BLaER1 (cell line): ENCODE measurements at regions not wholly inside any gene's neighbourhood (a gene's known extent, or its start where the extent isn't known, plus 50 kb on each side); places are given as distances from the start of the nearest gene placed in this dataset.
A peak's percentile ranks its signal among the peaks of the same experiment; 100 is the strongest.

Source experiments
- H3K27ac ChIP-seq: shearing (Covaris generic); formaldehyde crosslinking; 2 replicates; pipeline ENCODE4 v1.8.1; 2022
- H3K27me3 ChIP-seq: shearing (Covaris generic); formaldehyde crosslinking; 2 replicates; pipeline ENCODE4 v1.8.1; 2022
- H3K36me3 ChIP-seq: shearing (Covaris generic); formaldehyde crosslinking; 2 replicates; pipeline ENCODE4 v1.8.1; 2022
- H3K4me1 ChIP-seq: shearing (Covaris generic); formaldehyde crosslinking; 2 replicates; pipeline ENCODE4 v1.8.1; 2022
- H3K4me2 ChIP-seq: shearing (Covaris generic); formaldehyde crosslinking; 2 replicates; pipeline ENCODE4 v1.8.1; 2022
- H3K4me3 ChIP-seq: shearing (Covaris generic); formaldehyde crosslinking; 2 replicates; pipeline ENCODE4 v1.8.1; 2022
- H3K9ac ChIP-seq: shearing (Covaris generic); formaldehyde crosslinking; 2 replicates; pipeline ENCODE4 v1.8.1; 2022
- H3K9me3 ChIP-seq: shearing (Covaris generic); formaldehyde crosslinking; 2 replicates; pipeline ENCODE4 v1.8.1; 2022
- H4K20me1 ChIP-seq: shearing (Covaris generic); formaldehyde crosslinking; 2 replicates; pipeline ENCODE4 v1.8.1; 2022
- Cebpa-rat ChIP-seq: shearing (Covaris generic); IDR thresholded peaks from 2 replicates; pipeline ENCODE4 v1.8.1; 2022

DNA sequence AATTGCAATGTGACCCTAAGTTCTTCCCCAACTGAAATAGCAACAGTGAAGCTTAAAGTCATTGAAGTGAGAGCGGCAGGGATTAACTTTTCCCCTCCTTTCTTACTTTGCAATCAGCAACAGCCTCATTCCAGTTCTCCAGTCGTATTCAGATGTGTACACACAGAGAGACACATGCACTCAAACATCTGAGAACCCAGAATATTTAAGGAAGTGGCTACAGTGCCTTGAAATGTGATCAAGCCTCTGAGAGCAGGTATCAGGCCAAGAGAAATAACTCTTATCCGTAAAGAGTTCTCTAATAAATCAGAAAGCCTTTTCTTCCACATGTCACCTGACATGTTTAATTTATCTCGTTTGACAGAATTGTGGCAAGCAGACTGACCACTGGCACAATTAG lies 388.9 kb upstream of the NPVF start:
- Histone ChIP-seq H4K20me1 (no peaks in the 10 kb centered on the region), H3K9me3 (peaks cover 16% of the 10 kb centered on the region), H3K9ac (no peak overlapping the region), H3K27ac (no peak overlapping the region), H3K27me3 (no peaks in the 10 kb centered on the region), H3K4me2 (peak overlapping the region; percentile 17; the same call in 1 of the 2 replicates), H3K36me3 (peaks cover 6% of the 10 kb centered on the region; the same call in 1 of the 2 replicates), H3K4me1 (peaks cover 81% of the 10 kb centered on the region), H3K4me3 (no peak overlapping the region)
- TF ChIP-seq Cebpa-rat = no peak

DNA sequence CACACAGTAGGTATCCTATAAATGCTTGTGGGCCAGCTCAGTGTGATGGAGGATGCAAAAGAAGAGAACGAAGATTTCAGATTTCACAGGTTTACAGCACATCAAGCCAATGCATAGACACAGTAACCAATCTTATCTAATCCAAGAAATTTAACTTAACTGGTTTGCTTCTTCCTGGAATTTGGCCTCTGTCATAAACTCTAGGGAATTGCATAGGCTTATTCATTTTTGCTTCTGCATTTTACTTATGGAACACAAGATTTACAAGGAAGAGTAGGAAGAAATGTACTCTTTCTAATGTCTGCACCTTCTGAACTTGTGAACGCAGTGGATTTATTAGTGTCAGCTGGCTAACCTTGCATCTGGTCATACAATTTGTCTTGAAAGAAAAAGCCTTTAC lies 389.4 kb upstream of the NPVF start:
- Histone ChIP-seq H3K36me3 (peaks cover 1% of the 10 kb centered on the region; the same call in 1 of the 2 replicates), H3K9ac (no peak overlapping the region), H4K20me1 (no peaks in the 10 kb centered on the region), H3K4me1 (peaks cover 81% of the 10 kb centered on the region), H3K27ac (no peak overlapping the region), H3K27me3 (no peaks in the 10 kb centered on the region), H3K4me3 (no peak overlapping the region), H3K9me3 (peaks cover 12% of the 10 kb centered on the region), H3K4me2 (peak overlapping the region; percentile 17; the same call in 1 of the 2 replicates)
- no peak for TF ChIP-seq Cebpa-rat

DNA sequence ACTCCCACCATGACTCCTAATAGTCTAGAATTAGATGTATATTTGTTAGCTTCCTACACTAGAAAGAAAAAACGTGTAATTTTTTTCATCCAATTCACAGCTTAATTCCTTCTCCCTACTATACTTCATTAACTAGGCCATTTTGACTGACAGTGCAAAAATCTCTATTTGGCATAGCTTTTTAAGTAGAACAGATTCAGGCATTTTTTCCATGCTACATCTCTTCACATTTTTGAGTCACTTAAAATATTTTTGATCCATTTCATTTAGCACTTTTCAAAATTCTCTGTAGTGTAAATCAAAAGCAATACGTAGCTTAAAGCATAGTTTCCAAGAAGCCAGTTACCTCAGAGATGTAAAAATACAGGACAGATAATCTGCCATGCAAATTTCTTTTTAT lies 391.1 kb upstream of the NPVF start:
- Histone ChIP-seq H3K4me2 (peak overlapping the region; percentile 78), H3K9ac (no peak overlapping the region), H3K36me3 (no peaks in the 10 kb centered on the region), H3K27ac (no peak overlapping the region), H3K4me1 (peaks cover 79% of the 10 kb centered on the region), H3K27me3 (no peaks in the 10 kb centered on the region), H3K9me3 (0 out of 2 replicates have a peak, but pooled peaks cover 6% of the 10 kb centered on the region), H3K4me3 (no peak overlapping the region), H4K20me1 (no peaks in the 10 kb centered on the region)
- TF ChIP-seq Cebpa-rat = no peak

- H3K4me3 ChIP-seq = peak overlapping the region; percentile 33; the same call in 1 of the 2 replicates
Measured at GRCh38 chr7:25619963-25620799, 391.9 kb upstream of the NPVF start.

GRCh38 chr7:25621993-25622392 lies 393.7 kb upstream of the NPVF start:
- TF ChIP-seq Cebpa-rat = no peak
- Histone ChIP-seq H3K4me1 (peaks cover 79% of the 10 kb centered on the region), H3K9me3 (0 out of 2 replicates have a peak, but pooled peaks cover 6% of the 10 kb centered on the region), H3K4me3 (no peak overlapping the region), H3K4me2 (peak overlapping the region; percentile 78; the same call in 1 of the 2 replicates), H3K27ac (no peak overlapping the region), H4K20me1 (no peaks in the 10 kb centered on the region), H3K27me3 (no peaks in the 10 kb centered on the region), H3K9ac (no peak overlapping the region), H3K36me3 (no peaks in the 10 kb centered on the region)

More at GRCh38 chr7:25619963-25620799, 391.9 kb upstream of the NPVF start:
- Histone ChIP-seq H3K27ac (peak overlapping the region; percentile 67), H3K4me2 (peak overlapping the region; percentile 78), H3K36me3 (no peaks in the 10 kb centered on the region), H3K4me1 (peaks cover 79% of the 10 kb centered on the region), H4K20me1 (no peaks in the 10 kb centered on the region), H3K9ac (peak overlapping the region; percentile 7; the same call in 1 of the 2 replicates), H3K27me3 (no peaks in the 10 kb centered on the region), H3K9me3 (0 out of 2 replicates have a peak, but pooled peaks cover 6% of the 10 kb centered on the region)
- TF ChIP-seq Cebpa-rat = no peak

DNA sequence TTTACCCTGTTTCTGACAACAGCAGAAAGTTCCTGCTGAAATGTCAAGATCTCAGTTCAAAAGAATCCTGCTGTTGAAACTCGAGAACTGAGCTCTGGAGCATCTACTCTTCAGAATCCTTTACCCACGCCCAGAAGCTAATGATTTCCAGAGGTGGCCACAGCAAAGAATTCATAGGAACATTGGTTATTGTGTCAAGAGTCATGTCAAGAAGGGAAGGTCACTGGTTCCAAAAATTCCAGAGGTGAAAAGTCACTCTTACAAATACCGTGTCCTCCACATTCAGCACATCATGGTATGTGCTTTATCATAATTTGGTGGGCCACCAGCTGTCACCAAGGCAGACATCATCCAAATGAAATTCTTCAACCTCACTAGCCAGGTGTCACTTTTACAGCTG lies 394.4 kb upstream of the NPVF start:
- Histone ChIP-seq H3K27ac (no peak overlapping the region), H3K9me3 (0 out of 2 replicates have a peak, but pooled peaks cover 6% of the 10 kb centered on the region), H3K9ac (no peak overlapping the region), H4K20me1 (no peaks in the 10 kb centered on the region), H3K4me1 (peaks cover 79% of the 10 kb centered on the region), H3K4me2 (no peak overlapping the region; the same call in 1 of the 2 replicates), H3K36me3 (no peaks in the 10 kb centered on the region), H3K4me3 (no peak overlapping the region), H3K27me3 (no peaks in the 10 kb centered on the region)
- TF ChIP-seq Cebpa-rat = no peak

- Histone ChIP-seq H3K27me3 (no peaks in the 10 kb centered on the region), H3K4me3 (no peak overlapping the region), H4K20me1 (no peaks in the 10 kb centered on the region), H3K4me1 (peaks cover 87% of the 10 kb centered on the region), H3K4me2 (peak overlapping the region; percentile 83), H3K9ac (no peak overlapping the region), H3K36me3 (no peaks in the 10 kb centered on the region), H3K9me3 (0 out of 2 replicates have a peak, but pooled peaks cover 6% of the 10 kb centered on the region), H3K27ac (no peak overlapping the region)
- TF ChIP-seq Cebpa-rat = no peak
Measured at GRCh38 chr7:25624051-25624450, 395.8 kb upstream of the NPVF start.

- Histone ChIP-seq H3K4me1 (peaks cover 81% of the 10 kb centered on the region), H3K27ac (peak overlapping the region; percentile 79), H3K27me3 (no peaks in the 10 kb centered on the region), H4K20me1 (no peaks in the 10 kb centered on the region), H3K4me2 (peak overlapping the region; percentile 83), H3K9ac (peak overlapping the region; percentile 57), H3K36me3 (no peaks in the 10 kb centered on the region), H3K9me3 (0 out of 2 replicates have a peak, but pooled peaks cover 6% of the 10 kb centered on the region), H3K4me3 (peak overlapping the region; percentile 9)
- no peak for TF ChIP-seq Cebpa-rat
Measured at GRCh38 chr7:25624833-25625232, 396.5 kb upstream of the NPVF start.

DNA sequence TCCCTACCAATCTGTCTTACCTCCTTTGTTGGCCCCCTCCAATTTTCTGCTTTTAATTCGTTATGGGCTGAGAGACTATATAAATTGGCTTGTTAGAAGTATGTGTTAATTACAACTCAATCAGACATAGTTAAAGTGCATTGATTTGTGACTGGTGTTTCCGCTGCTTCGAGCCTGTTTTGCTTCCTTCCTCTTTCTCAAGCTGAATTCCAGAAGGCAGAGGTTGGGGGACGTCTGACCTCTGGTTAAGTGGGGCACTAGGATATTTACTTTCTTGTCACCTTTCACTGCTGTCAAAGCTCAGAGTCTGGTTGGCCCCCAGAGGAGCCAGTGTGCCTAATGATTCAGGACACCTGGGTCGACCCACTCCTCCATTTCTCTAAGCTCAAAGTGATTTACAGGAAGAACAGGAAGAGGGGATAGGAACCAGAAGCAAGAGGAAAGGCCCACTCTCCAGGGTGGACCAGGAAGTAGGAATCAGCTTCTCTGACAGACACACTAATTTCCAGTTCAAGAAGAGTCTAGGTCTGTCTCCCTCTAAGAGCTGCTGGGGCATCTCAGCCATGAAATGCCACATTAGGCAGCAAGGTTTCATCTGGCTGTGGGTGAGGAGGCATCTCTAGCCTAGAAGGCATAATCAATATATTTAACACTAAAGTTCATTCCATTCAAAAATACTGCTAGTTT lies 397.2 kb upstream of the NPVF start:
- Histone ChIP-seq H4K20me1 (no peaks in the 10 kb centered on the region), H3K4me3 (peak overlapping the region; percentile 9), H3K27me3 (no peaks in the 10 kb centered on the region), H3K4me1 (peaks cover 75% of the 10 kb centered on the region), H3K9me3 (0 out of 2 replicates have a peak, but pooled peaks cover 6% of the 10 kb centered on the region), H3K27ac (peak overlapping the region; percentile 79), H3K9ac (peak overlapping the region; percentile 57), H3K36me3 (no peaks in the 10 kb centered on the region), H3K4me2 (peak overlapping the region; percentile 83)
- TF ChIP-seq Cebpa-rat = no peak
